ENCODE measurements at regions not wholly inside any gene's neighbourhood (a gene's known extent, or its start where the extent isn't known, plus 50 kb on each side); places are given as distances from the start of the nearest gene placed in this dataset.

DNA sequence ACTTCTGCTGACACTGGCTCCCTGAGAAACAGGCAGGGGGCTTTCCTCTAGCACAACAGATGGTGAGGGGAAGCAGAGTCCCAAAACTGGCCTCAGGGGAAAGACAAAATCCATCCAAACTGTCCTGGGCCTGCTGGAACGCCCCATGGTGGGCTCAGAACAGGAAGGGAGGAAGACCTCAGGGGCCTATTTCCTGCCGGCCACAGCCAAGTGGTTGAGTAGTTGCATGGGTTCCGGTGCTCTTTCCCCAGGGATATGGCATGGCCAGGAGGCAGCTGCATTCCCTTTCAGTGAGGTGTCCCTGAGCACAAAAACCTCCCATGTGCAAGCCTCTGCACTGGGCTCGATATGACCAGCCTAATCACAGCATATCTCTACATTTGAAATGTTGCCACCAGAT, 303.0 kb upstream of the IRX5 start:
- no peak for DNase-seq (ENCODE audit: low spot score)

DNA sequence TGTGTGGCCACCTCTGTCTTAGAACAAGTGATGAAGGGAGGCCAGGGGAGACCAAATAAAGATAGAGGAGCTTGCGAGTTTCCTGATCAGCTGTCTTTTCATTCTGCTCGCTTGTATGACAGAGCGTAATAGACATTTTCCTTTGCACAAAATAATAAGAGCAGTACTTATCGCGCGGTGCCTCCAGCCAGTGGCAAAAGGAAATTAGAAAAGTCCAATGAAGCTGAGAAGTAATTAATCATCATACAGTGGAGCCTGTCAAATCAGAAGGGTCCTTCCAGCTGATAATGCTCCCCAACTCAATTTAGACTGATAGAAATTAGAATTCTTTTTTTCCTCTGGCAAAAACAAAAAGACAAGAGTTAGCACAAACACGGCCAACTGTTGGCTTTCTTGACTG, 307.0 kb upstream of the IRX5 start:
- DNase-seq (ENCODE audit: low spot score): no peak

DNA sequence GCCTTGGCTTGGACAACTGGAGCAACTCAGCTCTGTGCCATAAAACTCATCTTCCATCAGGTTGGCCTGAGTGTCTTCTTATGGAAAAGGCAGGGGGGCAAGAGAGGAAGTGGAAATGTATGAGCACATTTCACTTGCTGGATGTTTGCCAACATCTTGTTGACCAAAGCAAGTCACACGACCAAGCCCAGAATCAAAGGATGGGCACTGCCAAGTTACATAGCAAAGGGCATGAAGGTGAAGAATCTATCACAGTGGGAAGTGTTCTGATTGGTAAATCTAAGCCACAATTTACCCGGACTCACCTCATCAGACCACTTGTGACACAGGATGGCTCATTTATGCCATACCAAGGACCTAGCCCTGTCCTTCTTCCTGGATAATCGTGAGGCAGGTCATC, 310.5 kb upstream of the IRX5 start:
- DNase-seq (ENCODE audit: low spot score): no peak

DNA sequence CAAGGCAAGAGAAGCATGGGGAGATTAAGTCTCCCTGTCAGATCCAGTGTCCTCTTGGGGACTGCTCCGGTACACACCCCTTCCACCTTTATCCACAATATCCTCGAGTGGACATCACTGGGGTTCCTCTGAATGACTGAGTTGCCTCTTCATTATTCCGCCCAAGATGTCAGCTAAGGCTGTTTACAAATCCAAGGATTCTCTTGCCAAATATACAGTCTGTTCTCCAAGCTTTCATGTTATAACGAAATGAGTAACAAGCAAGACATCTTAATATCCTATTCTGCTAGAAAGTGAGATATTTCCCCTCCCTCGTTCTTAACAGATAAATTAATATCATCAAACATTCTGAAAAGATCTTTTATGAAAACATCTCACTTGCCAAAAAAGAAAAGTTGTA, 314.1 kb upstream of the IRX5 start:
- DNase-seq (ENCODE audit: low spot score): no peak

DNA sequence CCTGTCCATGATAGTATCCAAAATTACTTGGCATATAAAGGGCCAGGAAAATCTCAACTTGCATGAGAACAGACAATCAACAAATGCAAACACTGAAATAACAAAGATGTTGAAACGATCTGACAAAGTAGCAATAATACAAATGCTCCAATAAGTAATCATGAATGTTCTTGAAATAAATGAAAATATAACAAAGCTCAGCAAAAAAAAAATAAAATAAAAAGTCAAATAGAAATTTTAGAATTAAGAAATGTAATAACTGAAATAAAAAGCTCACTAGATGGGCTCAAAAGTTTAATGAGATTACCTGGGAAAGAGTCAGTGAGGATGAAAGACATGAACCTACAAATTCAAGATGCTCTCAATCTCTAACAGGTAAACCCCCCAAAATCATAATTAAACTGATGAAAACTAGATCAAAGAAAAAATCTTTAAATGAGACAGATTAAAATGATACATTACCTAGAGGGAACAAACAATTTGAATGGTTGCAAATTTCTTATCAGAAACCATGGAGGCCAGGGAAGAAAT, 319.0 kb upstream of the IRX3 start:
- DNase-seq (ENCODE audit: low spot score): no peak

DNA sequence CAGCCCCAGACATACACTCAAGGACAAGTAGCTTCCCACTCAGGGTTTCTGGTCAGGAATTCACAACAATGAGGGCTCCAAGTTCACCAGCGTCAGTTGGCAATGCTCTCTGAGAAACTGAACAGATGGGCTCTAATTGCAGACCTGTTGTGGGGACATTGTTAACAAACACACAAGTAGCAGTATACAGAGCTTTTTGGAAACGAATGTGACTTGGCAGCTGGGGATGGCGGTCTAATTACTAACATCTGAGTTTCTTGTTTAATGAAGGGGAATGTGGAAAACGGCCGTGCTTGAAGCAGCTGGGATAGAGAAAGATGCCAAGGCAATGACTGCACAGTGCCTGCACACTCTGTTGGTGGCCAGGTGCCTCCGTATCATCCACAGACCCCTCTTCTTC, 316.1 kb upstream of the IRX3 start:
- no peak for DNase-seq (ENCODE audit: low spot score)

DNA sequence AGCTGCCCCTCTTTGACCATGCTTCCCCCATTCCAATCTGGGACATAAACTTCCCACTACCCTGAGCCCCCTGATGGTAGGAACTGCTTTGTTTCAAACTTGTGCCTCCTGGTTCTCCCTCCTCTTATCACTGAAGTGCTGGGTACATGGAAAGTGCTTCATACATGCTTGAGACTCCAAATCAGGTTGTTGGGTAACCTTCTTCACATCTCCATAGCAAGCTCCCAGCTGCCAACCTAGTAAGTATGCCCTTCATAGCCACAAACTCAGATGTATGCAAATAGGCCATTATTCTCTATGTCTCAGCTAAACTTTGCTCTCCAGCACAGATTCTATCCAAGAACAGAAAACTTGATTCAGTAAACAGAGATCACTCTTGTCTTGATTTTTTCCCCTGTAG, 310.6 kb upstream of the IRX3 start:
- no peak for DNase-seq (ENCODE audit: low spot score)

DNA sequence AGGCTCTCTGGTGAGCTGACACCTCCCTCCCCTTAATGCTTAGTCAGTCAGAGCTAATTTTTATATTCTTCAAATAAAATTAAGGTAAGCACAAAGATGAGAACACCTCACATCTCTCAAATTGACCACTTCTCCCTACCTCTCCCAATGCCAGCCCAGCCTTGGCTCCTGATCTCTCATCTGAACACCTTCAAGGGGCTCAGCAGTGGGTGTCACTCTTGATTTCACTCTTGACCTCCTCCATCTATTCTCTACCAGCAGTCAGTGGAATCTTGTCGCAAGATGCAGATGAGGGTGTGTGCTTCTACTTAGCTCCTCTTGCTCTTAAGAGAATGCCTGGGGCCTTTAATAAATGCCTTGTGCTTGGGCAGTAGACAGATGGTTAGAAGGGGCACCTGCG, 309.0 kb upstream of the IRX3 start:
- DNase-seq (ENCODE audit: low spot score): no peak

DNA sequence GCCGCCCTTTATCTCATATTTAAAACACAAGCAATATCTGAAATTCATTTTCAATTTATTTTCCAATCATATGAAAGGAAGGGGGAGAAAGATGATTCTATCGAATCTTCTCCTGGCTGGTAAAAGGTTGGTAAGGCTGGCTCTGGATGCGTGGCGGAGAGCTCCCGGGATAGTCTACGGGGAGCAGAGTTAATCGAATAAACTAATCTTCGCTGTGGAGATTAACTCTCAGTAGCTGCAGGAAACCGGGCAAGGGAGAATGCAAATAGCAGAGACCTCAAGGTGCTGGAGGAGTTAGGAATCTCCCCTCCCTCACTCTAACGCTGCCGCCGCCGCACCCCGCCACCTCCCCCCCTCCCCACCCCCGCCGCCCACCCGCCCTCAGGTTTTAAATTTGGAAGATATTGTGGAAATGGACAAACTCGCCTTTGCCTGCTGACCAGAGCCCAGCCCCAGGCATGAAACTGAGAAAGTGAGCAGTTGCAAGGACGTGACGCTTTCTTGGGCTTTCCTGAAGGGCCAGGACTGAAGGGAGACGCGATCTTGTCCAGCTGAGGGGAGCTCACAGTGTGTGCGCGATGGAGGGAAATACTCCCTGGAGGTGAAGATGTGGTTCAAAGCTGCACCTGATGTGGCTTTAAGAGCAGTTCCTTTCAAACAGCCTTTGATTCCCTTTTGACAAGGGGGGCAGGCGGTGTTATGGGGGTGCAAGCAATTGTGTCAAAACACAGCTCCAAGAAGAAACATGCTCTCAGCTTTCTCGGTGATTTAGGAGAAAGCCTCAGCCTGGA, 308.2 kb upstream of the IRX3 start:
- DNase-seq (ENCODE audit: low spot score): no peak

DNA sequence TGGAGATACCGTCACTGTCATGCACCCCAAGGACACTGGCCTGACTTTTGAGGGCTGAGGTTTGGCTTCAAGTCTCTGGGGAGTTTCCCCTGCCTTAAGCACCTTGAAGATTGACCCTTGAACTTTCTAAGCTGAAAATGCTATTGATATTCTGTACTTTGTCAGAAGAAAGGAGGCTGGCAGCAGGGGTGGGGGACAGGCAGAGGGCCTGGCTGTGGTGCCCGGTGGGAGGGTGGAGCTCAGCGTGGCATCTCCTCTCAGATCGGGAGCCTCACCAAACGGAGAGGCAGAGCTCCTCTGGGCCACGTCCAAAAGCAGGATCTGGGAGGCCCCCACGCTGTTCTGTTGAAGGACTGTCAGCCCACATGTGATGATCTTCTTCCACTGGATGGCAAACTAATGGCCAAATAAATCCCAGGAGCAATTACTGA, 305.2 kb upstream of the IRX3 start:
- no peak for DNase-seq (ENCODE audit: low spot score)

DNA sequence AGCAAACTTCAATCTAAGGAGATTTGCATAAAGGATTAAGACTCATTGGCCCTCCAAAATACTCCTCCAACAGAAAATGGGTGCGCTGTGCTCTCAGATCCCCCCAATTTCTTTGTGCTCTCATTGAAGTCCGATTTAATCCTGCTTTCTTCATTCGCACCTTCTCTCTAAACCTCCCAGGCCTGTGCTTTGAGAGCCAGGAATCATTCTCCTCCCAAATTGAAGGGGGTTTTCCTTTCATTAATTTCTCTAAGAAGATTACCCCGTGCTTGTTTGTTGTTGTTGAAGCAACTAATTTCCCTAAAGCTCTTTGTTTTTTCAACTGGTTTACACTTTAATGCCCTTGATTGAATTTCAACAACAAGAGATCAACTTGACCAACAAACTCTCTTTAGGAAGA, 304.2 kb upstream of the IRX3 start:
- no peak for DNase-seq (ENCODE audit: low spot score)

DNA sequence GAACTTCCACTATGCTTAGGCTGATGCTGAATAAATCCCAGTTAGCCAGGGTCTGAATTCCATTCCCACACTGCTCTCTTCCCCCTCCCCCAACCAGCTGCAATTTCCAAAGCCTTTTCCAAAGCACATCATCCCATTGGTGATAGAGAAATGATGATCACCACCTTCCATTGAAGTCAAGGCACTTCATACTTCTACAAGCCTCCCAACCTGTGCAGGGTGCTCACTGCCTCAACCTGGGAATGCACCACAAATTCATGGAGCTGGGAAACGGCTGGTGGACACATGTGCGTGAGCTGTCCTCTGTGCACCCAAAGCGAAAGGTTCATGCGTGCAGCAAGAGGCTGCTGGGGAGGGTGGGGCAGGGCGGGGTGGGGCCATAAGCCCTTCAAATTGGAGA, 302.7 kb upstream of the IRX3 start:
- DNase-seq (ENCODE audit: low spot score): no peak

DNA sequence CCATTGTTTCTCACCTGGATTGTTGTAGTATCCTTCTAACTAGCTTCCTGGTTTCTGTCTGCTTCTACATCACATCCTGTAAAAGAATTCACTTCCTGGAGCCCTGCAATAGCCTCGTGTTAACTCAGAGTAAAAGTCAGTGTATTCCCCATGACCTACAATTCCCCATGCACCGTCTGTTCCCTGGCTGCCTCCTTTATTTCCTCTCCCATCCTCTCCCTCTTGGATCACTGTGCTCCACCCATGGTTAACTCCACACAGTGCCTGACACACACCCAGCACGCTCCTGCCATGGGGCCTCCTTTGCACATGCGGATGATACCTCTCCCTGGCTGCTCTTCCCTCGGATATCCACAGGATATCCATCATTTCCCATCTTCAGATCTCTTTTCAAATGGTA, 301.4 kb upstream of the IRX3 start:
- no peak for DNase-seq (ENCODE audit: low spot score)

DNA sequence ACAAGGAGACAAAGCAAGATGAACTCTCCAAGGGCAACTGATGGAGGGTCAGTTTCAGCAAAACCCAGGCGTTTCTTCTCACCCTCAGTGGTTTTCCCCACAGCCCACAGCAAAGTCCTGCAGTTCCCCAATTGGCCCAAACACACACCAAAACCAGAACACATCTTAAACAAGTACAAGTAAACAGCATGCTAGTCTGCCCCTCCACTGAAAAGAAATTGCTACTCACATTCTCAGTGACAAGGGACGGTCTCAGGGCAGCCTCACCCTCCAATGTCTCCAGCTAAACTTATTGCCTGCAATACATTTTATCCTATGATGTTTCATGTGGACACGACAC, 300.6 kb upstream of the IRX3 start:
- DNase-seq (ENCODE audit: low spot score): no peak

DNA sequence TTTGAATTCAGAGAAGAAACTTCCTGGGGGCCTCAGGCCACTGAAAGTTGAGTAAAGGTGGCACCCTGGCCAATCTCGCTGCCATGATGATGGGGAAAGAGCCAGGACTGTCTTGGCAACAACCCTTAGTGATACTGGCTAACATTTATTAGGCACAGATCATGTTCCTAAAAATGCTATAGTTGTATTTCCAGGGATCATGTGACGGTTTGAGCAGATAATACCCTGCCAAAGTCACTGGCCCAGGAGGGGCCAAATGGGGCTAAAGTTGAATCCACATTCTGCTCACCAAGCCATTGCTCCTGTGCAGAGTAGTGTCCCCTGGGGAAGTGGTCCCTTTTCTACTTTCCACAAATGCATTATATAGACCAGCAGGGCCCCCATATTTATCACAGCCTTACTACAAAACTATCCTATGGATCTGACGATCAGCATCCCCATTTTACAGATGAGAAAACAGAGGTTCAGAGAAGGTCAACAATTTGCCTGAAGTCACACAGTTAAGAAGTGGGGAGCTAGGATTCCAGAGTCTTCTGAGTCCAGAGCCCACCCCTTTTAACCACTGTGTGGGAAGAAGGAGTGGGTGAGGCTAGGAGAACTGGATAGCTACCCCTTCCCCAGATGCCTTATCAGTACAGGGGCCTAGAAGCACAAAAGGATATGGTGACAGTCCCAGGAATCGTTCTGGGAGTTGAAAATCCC, 300.0 kb upstream of the IRX3 start:
- DNase-seq (ENCODE audit: low spot score): no peak

DNA sequence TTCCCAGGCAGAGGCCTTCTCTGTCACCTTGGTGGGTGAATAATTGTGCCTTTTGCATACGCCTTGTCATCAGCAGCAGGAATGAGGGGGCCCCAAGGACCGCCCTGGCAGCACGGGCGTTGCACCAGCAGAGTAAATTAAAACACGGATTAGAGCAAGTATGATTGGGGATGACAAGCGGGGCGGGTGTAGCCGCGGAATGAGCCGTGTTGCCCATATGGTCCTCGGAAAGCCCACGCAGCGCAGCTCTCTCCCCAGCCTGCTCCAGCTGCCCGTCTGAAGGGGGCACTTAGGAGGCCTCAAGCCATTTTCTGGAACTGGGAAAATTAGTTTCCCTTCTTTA, 299.4 kb upstream of the IRX3 start:
- no peak for DNase-seq (ENCODE audit: low spot score)

DNA sequence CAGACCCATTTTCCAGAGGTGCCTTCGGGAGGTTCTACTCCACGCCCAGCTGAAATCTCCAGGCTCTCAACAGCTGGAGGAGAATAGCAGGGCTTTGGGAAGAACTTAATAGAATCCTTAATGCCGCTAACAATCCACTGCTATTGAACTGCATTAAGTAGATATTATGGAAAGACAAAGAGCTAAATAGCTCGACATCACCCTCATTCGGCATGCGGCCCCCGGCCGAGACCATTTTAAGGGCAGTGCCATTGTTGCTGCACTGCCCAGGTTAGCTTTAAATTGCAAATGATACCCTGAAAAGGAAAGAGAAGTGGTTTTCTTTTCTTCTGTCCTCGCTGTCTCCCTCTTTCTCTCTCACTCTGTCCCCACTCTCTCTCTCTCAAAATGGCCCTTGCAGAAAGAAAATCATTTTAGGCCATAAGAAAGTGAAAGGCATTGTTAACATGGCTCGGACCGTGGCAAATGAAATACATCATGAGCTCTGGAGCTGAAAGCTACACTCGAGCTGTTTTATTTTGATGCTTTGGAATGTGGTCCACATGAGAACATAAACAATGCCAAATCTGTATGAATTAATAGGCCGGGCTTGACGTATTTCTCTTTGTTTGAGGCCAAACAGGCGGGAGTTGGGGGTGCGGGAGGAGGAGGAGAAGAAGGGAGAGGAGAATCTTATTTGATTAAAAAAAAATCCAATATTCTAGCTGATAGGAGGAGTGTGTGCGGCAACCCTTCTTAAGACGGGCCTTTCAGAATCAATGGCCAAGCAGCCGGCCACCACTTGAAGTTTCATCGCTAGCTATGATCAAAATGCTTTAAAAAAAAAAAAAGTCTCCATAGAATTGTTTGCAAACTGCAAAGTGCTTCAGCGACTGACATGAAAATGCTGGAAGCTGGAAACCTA, 298.8 kb upstream of the IRX3 start:
- no peak for DNase-seq (ENCODE audit: low spot score)

DNA sequence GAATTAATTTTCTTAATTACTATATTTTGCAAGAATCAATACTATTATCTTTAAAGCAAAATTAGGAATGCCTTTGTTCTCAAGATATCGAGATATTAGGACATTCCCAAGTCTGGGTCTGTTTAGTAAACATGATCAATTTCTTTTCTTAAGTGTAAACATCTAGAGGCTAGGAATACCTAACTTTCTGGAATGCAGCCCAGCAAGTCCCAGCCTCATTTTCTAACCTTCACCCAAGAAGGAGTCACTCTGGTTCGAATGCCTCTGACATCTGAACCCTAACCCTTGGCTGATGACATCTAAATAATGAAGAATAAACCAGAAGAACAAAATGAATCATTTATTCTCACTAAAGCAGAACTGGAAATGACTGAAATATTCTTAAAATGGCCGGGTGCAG, 297.5 kb upstream of the IRX3 start:
- DNase-seq (ENCODE audit: low spot score): no peak

DNA sequence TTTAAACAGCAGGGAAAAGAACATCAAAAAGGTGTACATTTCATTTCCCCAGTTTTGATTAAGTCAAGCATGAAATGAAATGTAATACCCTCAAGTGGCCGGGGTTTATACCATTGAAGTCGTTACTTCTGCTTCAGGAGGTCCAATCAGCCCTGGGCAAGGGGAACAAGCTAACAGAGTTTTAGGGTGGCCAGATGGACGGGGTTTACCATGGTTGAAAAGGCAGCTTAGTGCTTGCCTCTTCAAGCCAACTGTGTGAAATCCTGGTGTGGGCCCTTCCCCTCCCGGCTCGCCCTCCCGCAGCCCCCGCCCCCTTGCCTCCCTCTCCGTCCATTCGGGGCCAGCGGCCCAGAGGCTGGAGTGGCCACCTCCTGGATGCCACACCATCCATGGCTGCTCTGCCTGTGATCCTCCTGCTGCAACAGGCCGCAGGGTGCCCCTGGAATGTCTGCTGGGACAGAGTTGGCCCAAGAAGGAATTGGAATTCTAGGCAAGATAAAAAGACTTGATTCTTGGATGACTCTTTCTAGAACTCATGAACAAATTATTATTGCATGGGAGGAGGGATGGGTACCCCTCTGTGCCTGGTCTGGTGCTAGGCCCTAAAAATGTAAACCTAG, 296.2 kb upstream of the IRX3 start:
- DNase-seq (ENCODE audit: low spot score): no peak

DNA sequence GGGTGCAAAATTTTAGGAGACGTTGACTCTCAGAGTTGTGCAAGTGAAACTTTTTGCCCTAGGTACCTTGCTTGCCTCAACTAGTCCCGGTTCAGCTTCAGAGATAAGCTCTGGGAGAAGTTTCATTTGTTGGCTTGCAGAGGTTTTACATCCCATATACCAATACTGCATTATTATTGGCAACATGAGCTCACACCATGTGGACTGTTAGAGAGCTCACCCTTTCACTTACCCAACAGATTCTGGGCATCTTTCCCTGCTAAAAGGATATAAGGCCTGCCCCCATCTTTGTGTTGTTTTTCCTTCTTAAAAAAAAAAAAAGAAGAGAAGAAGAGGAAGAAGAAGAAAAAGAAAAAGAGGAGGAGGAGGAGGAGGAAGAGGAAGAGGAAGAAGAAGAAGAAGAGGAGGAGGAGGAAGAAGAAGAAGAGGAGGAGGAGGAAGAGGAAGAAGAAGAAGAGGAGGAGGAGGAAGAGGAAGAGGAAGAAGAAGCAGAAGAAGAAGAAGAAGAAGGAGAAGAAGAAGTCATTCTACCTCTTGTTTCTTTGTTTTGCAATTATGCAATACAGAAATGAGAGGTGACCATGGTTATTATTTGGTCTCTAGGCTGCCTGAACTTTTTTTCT, 292.6 kb upstream of the IRX3 start:
- DNase-seq (ENCODE audit: low spot score): no peak

DNA sequence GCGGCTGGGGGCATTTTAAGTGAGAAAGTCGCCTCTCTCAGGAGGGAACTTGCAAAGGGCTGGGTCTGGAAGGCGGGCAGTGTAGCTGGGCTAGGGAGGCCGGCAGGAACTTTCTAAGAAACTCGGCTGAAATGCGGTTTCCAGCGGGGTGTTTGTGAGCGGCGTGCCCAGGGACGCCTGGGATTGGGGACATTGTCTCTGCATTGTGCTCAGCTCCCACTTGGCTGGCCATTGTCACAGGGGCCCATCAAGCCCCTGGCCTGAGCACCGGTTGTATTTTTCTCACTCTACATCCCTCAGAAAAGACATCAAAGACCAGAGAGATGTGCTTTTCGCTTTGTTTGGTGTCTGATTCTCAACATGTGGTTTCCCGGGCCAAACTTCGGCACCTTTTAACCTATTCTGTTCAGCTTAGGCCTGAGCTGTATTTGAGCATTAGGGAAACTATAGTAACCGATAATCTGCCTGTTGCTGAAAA, 291.1 kb upstream of the IRX3 start:
- DNase-seq (ENCODE audit: low spot score): no peak

DNA sequence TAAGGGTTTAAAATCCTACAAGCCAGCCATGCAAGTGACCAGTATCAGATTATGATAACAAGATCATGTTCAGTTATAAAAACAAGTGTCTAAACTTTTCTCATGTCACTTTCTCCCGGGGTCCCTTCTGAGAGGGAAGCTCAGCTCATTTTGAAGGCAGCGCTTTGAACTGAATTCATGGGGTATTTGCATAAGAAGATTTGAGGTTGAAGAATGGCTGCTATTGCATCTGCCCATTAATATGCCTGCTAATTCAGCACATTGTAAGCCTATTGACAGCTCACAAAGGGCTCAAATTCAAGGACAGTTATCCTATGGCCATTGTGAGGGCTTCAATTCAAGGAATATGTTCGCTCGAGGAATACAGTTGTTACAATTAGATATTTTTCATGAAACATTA, 290.2 kb upstream of the IRX3 start:
- no peak for DNase-seq (ENCODE audit: low spot score)
